ENCODE measurements at regions not wholly inside any gene's neighbourhood (a gene's known extent, or its start where the extent isn't known, plus 50 kb on each side); places are given as distances from the start of the nearest gene placed in this dataset.

GRCh38 chr7:26520483-26520882, 228.8 kb downstream of the SNX10 start:
- no peak for DNase-seq

- no peak for DNase-seq
These were observed 231.0 kb downstream of the SNX10 start for GRCh38 chr7:26522633-26523032.

- DNase-seq: no peak
These were observed 234.0 kb downstream of the SNX10 start for GRCh38 chr7:26525398-26526264.

- no peak for DNase-seq
These were observed 234.6 kb downstream of the SNX10 start for GRCh38 chr7:26526265-26526587.

GRCh38 chr7:26531926-26532325, 240.3 kb downstream of the SNX10 start:
- DNase-seq: no peak

- no peak for DNase-seq
These were observed 240.8 kb downstream of the SNX10 start for GRCh38 chr7:26532471-26532870.

GRCh38 chr7:26533217-26533616, 241.6 kb downstream of the SNX10 start:
- no peak for DNase-seq

- DNase-seq: no peak
These were observed 243.2 kb downstream of the SNX10 start for GRCh38 chr7:26534649-26535482.

GRCh38 chr7:26535483-26536007, 243.9 kb downstream of the SNX10 start:
- no peak for DNase-seq

GRCh38 chr7:26538216-26538615, 246.6 kb downstream of the SNX10 start:
- DNase-seq: no peak

- no peak for DNase-seq
These were observed 247.0 kb downstream of the SNX10 start for GRCh38 chr7:26538689-26539088.

- DNase-seq: no peak
These were observed 251.7 kb downstream of the SNX10 start for GRCh38 chr7:26543340-26543739.

GRCh38 chr7:26543951-26544350, 252.3 kb downstream of the SNX10 start:
- no peak for DNase-seq

GRCh38 chr7:26546508-26547053, 254.9 kb downstream of the SNX10 start:
- no peak for DNase-seq

GRCh38 chr7:26547156-26547555, 255.5 kb downstream of the SNX10 start:
- no peak for DNase-seq

- no peak for DNase-seq
These were observed 257.8 kb downstream of the SNX10 start for GRCh38 chr7:26549281-26549944.

- no peak for DNase-seq
These were observed 258.8 kb downstream of the SNX10 start for GRCh38 chr7:26550492-26550891.

GRCh38 chr7:26551740-26552139, 260.1 kb downstream of the SNX10 start:
- DNase-seq: no peak

- DNase-seq: no peak
These were observed 261.5 kb downstream of the SNX10 start for GRCh38 chr7:26553128-26553527.

GRCh38 chr7:26553582-26553981, 261.9 kb downstream of the SNX10 start:
- no peak for DNase-seq

GRCh38 chr7:26554952-26555351, 263.3 kb downstream of the SNX10 start:
- DNase-seq: no peak

- no peak for DNase-seq
These were observed 264.6 kb downstream of the SNX10 start for GRCh38 chr7:26556061-26556881.
